ENCODE measurements at regions not wholly inside any gene's neighbourhood (a gene's known extent, or its start where the extent isn't known, plus 50 kb on each side); places are given as distances from the start of the nearest gene placed in this dataset.

DNA sequence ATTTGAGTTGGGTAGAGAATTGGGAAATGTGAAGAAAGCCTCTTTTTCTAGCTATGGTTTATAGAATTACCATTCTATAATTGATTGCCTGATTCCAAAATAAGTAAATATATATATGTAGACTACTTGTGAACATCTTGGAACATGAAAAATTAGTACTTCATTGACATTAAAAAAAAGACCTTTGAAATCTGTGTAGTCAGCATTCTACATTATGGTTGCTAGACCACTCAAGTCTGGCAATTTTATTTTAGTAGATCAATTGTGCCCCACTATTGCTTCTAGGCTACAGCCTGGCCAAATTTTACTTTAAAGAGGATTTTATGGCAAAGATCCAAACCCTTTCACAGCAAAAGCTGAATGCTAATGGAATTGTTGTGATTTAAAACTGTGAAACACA, 279.8 kb downstream of the IKZF2 start:
- ATAC-seq (no peak), DNase-seq (ENCODE audit: extremely low read depth in 1 of 4, low spot score in 3 of 4) (no peak), FAIRE-seq (no peak)
- Histone ChIP-seq H2AFZ (ENCODE audit: low read depth, low read length) (no peak overlapping the region), H3K4me2 (ENCODE audit: insufficient read depth, low read length) (no peak overlapping the region), H3K36me3 (ENCODE audit: control insufficient read depth, insufficient read depth, low read length) (no peaks in the 10 kb centered on the region), H3K9ac (ENCODE audit: insufficient read depth in 1 of 2, low read depth in 2 of 2, low read length in 2 of 2) (no peak overlapping the region), H3K27me3 (ENCODE audit: control insufficient read depth in 2 of 2, insufficient read depth in 2 of 2, low read length in 2 of 2) (no peaks in the 10 kb centered on the region), H3K9me3 (replicated peaks; ENCODE audit: control insufficient read depth, insufficient read depth, low read depth, low read length) (no peaks in the 10 kb centered on the region), H3K9me1 (ENCODE audit: control insufficient read depth, insufficient read depth, low read length) (no peaks in the 10 kb centered on the region), H4K20me1 (replicated peaks; ENCODE audit: control insufficient read depth, insufficient read depth, low read length) (no peaks in the 10 kb centered on the region), H3K27ac (ENCODE audit: extremely low read depth, low read depth, low read length) (no peak overlapping the region), H3K79me2 (ENCODE audit: control insufficient read depth, insufficient read depth, low read length) (no peaks in the 10 kb centered on the region), H3K4me3 (no peak overlapping the region), H3K4me1 (replicated peaks in 1 of 2; ENCODE audit: control insufficient read depth in 2 of 2, insufficient read depth in 2 of 2, low read length in 2 of 2) (no peaks in the 10 kb centered on the region)
- intact Hi-C loops (cut with micrococcal nuclease) (no loop called here), in situ Hi-C loops (cut with MboI) (no loop called here)
- ChIA-PET CTCF (ENCODE audit: low intra/inter-chr PET ratio) (no interaction called here), POLR2A (no interaction called here)
- TF ChIP-seq SLC30A9 (CRISPR knock-in tag; IDR thresholded peaks at IDR 0.05) (no peak), ZNF316 (IDR thresholded peaks at IDR 0.05) (peak; percentile 18; the same call in 1 of the 2 replicates)
- BruUV-seq (replicated peaks) = no TSS peak

DNA sequence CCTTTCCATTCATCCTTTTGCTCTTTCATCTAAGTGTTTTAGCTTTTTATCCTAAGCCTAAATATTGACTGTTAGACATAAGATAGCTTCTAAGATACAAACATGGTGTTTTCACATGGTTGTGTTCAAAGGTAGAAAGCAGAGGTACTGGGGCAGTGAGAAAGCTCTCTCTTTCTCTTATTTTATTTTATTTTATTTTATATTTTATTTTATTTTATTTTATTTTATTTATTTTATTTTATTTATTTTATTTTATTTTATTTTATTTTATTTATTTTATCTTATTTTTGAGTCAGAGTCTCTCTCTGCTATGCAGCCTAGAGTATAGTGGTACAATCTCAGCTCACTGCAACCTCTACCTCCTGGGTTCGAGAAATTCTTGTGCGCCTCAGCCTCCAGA, 287.2 kb downstream of the IKZF2 start:
- BruUV-seq (replicated peaks) = no TSS peak
- Histone ChIP-seq H3K9me3 (replicated peaks; ENCODE audit: control insufficient read depth, insufficient read depth, low read depth, low read length) (no peaks in the 10 kb centered on the region), H3K36me3 (ENCODE audit: control insufficient read depth, insufficient read depth, low read length) (no peaks in the 10 kb centered on the region), H2AFZ (ENCODE audit: low read depth, low read length) (no peak overlapping the region), H3K27ac (ENCODE audit: extremely low read depth, low read depth, low read length) (no peak overlapping the region), H3K4me2 (ENCODE audit: insufficient read depth, low read length) (no peak overlapping the region), H3K4me3 (no peak overlapping the region), H3K9me1 (ENCODE audit: control insufficient read depth, insufficient read depth, low read length) (no peaks in the 10 kb centered on the region), H3K4me1 (replicated peaks in 1 of 2; ENCODE audit: control insufficient read depth in 2 of 2, insufficient read depth in 2 of 2, low read length in 2 of 2) (no peaks in the 10 kb centered on the region), H3K9ac (ENCODE audit: insufficient read depth in 1 of 2, low read depth in 2 of 2, low read length in 2 of 2) (no peak overlapping the region), H4K20me1 (replicated peaks; ENCODE audit: control insufficient read depth, insufficient read depth, low read length) (no peaks in the 10 kb centered on the region), H3K79me2 (ENCODE audit: control insufficient read depth, insufficient read depth, low read length) (no peaks in the 10 kb centered on the region), H3K27me3 (ENCODE audit: control insufficient read depth in 2 of 2, insufficient read depth in 2 of 2, low read length in 2 of 2) (no peaks in the 10 kb centered on the region)
- DNase-seq (ENCODE audit: extremely low read depth in 1 of 4, low spot score in 3 of 4) (no peak), ATAC-seq (no peak), FAIRE-seq (no peak)
- intact Hi-C loops (cut with micrococcal nuclease) = loop anchor here (10.0 kb wide), 1 partner anchor 381 kb away; no protein-coding TSS in a partner anchor
- POLR2A ChIA-PET = no interaction called here
- CTCF ChIA-PET (ENCODE audit: low intra/inter-chr PET ratio) = no interaction called here
- in situ Hi-C loops (cut with MboI) = no loop called here
- no CpG with 5 or more reads among the region's 2 CpGs for WGBS (ENCODE audit: insufficient coverage, low coverage, missing lambda C conversion rate)
- TF ChIP-seq ILK (tag; IDR thresholded peaks at IDR 0.05; ENCODE audit: borderline replicate concordance, low read depth) (no peak), POLR2A (conservative IDR thresholded peaks at IDR 0.05) (no peak), MEF2D (tag; conservative IDR thresholded peaks at IDR 0.05; ENCODE audit: low read depth) (no peak), MIER1 (IDR thresholded peaks at IDR 0.05; ENCODE audit: low read depth) (no peak), SMAD2 (IDR thresholded peaks at IDR 0.05; ENCODE audit: low read depth, low read length) (no peak), FOXA3 (CRISPR knock-in tag; conservative IDR thresholded peaks at IDR 0.05 in 1 of 2, IDR thresholded peaks at IDR 0.05 in 1 of 2) (no peak), RUNX1 (IDR thresholded peaks at IDR 0.05; ENCODE audit: low read depth) (no peak), ZEB2 (IDR thresholded peaks at IDR 0.05) (no peak), ZNF175 (CRISPR knock-in tag; IDR thresholded peaks at IDR 0.05; ENCODE audit: low read depth) (no peak), RFX5 (IDR thresholded peaks at IDR 0.05; ENCODE audit: low read depth, low read length) (no peak), POU5F1 (IDR thresholded peaks at IDR 0.05; ENCODE audit: borderline replicate concordance, low read depth, low read length, partially characterized antibody) (no peak), EGR1 (conservative IDR thresholded peaks at IDR 0.05) (no peak), POLR2H (tag; IDR thresholded peaks at IDR 0.05; ENCODE audit: low read depth) (no peak), FOXP1 (CRISPR knock-in tag; IDR thresholded peaks at IDR 0.05) (no peak)
- TF ChIP-seq, protein P1, sequence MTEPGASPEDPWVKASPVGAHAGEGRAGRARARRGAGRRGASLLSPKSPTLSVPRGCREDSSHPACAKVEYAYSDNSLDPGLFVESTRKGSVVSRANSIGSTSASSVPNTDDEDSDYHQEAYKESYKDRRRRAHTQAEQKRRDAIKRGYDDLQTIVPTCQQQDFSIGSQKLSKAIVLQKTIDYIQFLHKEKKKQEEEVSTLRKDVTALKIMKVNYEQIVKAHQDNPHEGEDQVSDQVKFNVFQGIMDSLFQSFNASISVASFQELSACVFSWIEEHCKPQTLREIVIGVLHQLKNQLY (CRISPR knock-in tag; conservative IDR thresholded peaks at IDR 0.05) = no peak
- TF ChIP-seq, protein P2, sequence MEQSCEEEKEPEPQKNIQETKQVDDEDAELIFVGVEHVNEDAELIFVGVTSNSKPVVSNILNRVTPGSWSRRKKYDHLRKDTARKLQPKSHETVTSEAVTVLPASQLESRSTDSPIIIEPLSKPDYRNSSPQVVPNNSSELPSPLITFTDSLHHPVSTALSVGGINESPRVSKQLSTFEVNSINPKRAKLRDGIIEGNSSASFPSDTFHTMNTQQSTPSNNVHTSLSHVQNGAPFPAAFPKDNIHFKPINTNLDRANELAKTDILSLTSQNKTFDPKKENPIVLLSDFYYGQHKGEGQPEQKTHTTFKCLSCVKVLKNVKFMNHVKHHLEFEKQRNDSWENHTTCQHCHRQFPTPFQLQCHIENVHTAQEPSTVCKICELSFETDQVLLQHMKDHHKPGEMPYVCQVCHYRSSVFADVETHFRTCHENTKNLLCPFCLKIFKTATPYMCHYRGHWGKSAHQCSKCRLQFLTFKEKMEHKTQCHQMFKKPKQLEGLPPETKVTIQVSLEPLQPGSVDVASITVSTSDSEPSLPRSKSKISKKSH (CRISPR knock-in tag; IDR thresholded peaks at IDR 0.05) = no peak

All from K562 (cell line).